Tibial nerve (tissue), 4 donors: ENCODE measurements at regions not wholly inside any gene's neighbourhood (a gene's known extent, or its start where the extent isn't known, plus 50 kb on each side); places are given as distances from the start of the nearest gene placed in this dataset.

Experiments used
- DNase-seq, 2 donors: peaks; one replicate each; pipeline ENCODE4 v3.0.0-alpha.2; 2019; ENCODE audit warnings: low spot score in 2 of 2
- H3K27ac ChIP-seq, 4 donors: fragments of 200-600 bp; sonication (generic) in 3 of 4; one replicate each; pipeline ENCODE4 v1.5.1; 2017 to 2019; ENCODE audit warnings: mild to moderate bottlenecking in 1 of 4
- H3K27me3 ChIP-seq, 2 donors: fragments of 200-600 bp; sonication (generic) in 1 of 2; one replicate each; pipeline versions ENCODE4 v1.5.1 to v1.6.0; 2017 to 2019
- H3K36me3 ChIP-seq, 3 donors: fragments of 200-600 bp; sonication (generic); one replicate each; pipeline ENCODE4 v1.5.1; 2018 to 2019
- H3K4me1 ChIP-seq, 4 donors: fragments of 200-600 bp; sonication (generic) in 3 of 4; one replicate each; pipeline ENCODE4 v1.5.1; 2017 to 2019
- H3K4me3 ChIP-seq, 4 donors: fragments of 200-600 bp; sonication (generic) in 3 of 4; one replicate each; pipeline ENCODE4 v1.5.1; 2017 to 2019; ENCODE audit warnings: mild to moderate bottlenecking in 1 of 4, moderate library complexity in 1 of 4
- H3K9me3 ChIP-seq, 4 donors: fragments of 200-600 bp; sonication (generic) in 3 of 4; one replicate each; pipeline ENCODE4 v1.5.1; 2017 to 2019
- EP300 ChIP-seq, 2 donors: sonication (generic); formaldehyde crosslinking; IDR thresholded peaks; one replicate each; pipeline ENCODE4 v1.6.1; 2017; ENCODE audit warnings: antibody characterized with exemption in 2 of 2, mild to moderate bottlenecking in 1 of 2
- POLR2A ChIP-seq, 2 donors: fragments of 450-650 bp; IDR thresholded peaks; one replicate each; pipeline ENCODE4 v1.6.1; 2017; ENCODE audit warnings: antibody characterized with exemption in 2 of 2, mild to moderate bottlenecking in 2 of 2, moderate library complexity in 2 of 2
- WGBS, 2 donors: methylation state at CpG; one replicate each; pipeline ENCODE4 v1.1.5; 2018; 5-methylcytosine and 5-hydroxymethylcytosine counted together
- TF ChIP-seq, protein P1 (sequence below), 5 experiments: fragments of 200-600 bp in 3 of 5; fragments of 450-650 bp in 2 of 5; sonication (generic) in 3 of 5; IDR thresholded peaks; one replicate each; pipeline ENCODE4 v1.5.1; 2016 to 2019; ENCODE audit warnings: antibody characterized with exemption in 5 of 5, mild to moderate bottlenecking in 3 of 5, moderate library complexity in 2 of 5

DNA sequence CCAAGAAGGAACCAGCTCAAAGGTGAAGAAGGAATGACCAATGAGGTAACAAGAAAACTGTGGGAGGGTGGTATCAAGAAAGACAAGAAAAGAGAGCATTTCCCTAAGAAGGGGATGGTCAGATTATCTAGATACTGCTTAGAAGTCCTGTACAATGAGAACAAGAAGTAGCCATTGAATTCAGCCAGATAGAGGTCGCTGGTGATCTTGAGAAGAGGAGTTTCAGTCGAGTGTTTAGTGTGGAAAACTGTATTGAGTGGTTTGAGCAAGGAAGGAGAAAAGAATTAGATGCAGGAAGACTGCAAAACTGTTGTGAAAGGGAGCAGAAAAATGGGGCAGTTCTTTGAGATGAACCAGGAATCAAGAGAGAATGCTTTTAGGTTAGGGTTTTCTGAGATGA lies 74.6 kb upstream of the FAT3 start:
- no peaks in the 10 kb centered on the region for H3K27me3 ChIP-seq
- 37 to 39% methylated on average over 2 of the region's 2 CpGs for WGBS, 2 donors
- no peaks in the 10 kb centered on the region for H3K4me1 ChIP-seq
- no peaks in the 10 kb centered on the region for H3K36me3 ChIP-seq
- H3K27ac ChIP-seq = no peak overlapping the region
- no peaks in the 10 kb centered on the region for H3K9me3 ChIP-seq
- no peak overlapping the region for H3K4me3 ChIP-seq
- TF ChIP-seq POLR2A (IDR thresholded peaks at IDR 0.05) (no peak), EP300 (IDR thresholded peaks at IDR 0.05) (no peak)
- TF ChIP-seq, protein P1, sequence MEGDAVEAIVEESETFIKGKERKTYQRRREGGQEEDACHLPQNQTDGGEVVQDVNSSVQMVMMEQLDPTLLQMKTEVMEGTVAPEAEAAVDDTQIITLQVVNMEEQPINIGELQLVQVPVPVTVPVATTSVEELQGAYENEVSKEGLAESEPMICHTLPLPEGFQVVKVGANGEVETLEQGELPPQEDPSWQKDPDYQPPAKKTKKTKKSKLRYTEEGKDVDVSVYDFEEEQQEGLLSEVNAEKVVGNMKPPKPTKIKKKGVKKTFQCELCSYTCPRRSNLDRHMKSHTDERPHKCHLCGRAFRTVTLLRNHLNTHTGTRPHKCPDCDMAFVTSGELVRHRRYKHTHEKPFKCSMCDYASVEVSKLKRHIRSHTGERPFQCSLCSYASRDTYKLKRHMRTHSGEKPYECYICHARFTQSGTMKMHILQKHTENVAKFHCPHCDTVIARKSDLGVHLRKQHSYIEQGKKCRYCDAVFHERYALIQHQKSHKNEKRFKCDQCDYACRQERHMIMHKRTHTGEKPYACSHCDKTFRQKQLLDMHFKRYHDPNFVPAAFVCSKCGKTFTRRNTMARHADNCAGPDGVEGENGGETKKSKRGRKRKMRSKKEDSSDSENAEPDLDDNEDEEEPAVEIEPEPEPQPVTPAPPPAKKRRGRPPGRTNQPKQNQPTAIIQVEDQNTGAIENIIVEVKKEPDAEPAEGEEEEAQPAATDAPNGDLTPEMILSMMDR (IDR thresholded peaks at IDR 0.05) = no peak
- no peak for DNase-seq

GRCh38 chr11:92141725-92142124 lies 82.9 kb upstream of the FAT3 start:
- Histone ChIP-seq H3K4me3 (no peak overlapping the region), H3K4me1 (no peaks in the 10 kb centered on the region), H3K27me3 (no peaks in the 10 kb centered on the region), H3K9me3 (no peaks in the 10 kb centered on the region), H3K36me3 (no peaks in the 10 kb centered on the region), H3K27ac (no peak overlapping the region)
- TF ChIP-seq POLR2A (IDR thresholded peaks at IDR 0.05) = no peak
- TF ChIP-seq, protein P1 (IDR thresholded peaks at IDR 0.05) = no peak
- no peak for TF ChIP-seq EP300 (IDR thresholded peaks at IDR 0.05)
- no peak for DNase-seq

DNA sequence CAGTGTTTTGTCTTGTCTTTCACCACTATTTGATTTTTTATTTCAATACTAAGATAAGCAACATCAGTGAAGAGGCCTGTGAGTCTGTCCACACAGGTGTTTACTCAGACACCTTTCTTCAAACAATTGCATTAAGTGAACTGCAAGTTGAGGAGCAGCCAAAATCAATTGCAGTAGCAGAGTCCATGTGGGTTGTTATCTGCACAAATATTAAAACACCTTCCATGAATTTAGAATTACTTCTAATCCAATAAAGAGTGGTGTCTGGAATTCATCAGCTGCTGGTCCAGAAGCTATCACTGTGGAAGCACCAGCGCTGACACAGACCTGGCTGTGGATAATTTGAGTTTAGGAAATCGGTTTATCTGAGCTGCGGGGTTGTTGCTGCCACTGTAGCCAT lies 83.5 kb upstream of the FAT3 start:
- TF ChIP-seq, protein P1 (IDR thresholded peaks at IDR 0.05) = no peak
- TF ChIP-seq POLR2A (IDR thresholded peaks at IDR 0.05) = no peak
- TF ChIP-seq EP300 (IDR thresholded peaks at IDR 0.05) = no peak
- Histone ChIP-seq H3K4me1 (no peaks in the 10 kb centered on the region), H3K27me3 (no peaks in the 10 kb centered on the region), H3K4me3 (no peak overlapping the region), H3K36me3 (no peaks in the 10 kb centered on the region), H3K27ac (no peak overlapping the region), H3K9me3 (no peaks in the 10 kb centered on the region)
- DNase-seq = no peak
- WGBS, 2 donors = 80 to 87% methylated on average over 3 of the region's 3 CpGs

- no peaks in the 10 kb centered on the region for H3K9me3 ChIP-seq
- no peak overlapping the region for H3K27ac ChIP-seq
- TF ChIP-seq POLR2A (IDR thresholded peaks at IDR 0.05) (no peak), EP300 (IDR thresholded peaks at IDR 0.05) (no peak)
- TF ChIP-seq, protein P1 (IDR thresholded peaks at IDR 0.05) = no peak
- H3K27me3 ChIP-seq = no peaks in the 10 kb centered on the region
- H3K4me1 ChIP-seq = no peaks in the 10 kb centered on the region
- no peaks in the 10 kb centered on the region for H3K36me3 ChIP-seq
- H3K4me3 ChIP-seq = no peak overlapping the region
- 65 to 85% methylated on average over 2 of the region's 2 CpGs for WGBS, 2 donors
- DNase-seq = no peak
Measured at GRCh38 chr11:92140021-92140420, 84.6 kb upstream of the FAT3 start.

GRCh38 chr11:92138296-92138695 lies 86.3 kb upstream of the FAT3 start:
- H3K4me1 ChIP-seq = no peaks in the 10 kb centered on the region
- TF ChIP-seq POLR2A (IDR thresholded peaks at IDR 0.05) (no peak), EP300 (IDR thresholded peaks at IDR 0.05) (no peak)
- TF ChIP-seq, protein P1 (IDR thresholded peaks at IDR 0.05) = no peak
- H3K27ac ChIP-seq = no peak overlapping the region
- no peaks in the 10 kb centered on the region for H3K36me3 ChIP-seq
- DNase-seq = no peak
- no peaks in the 10 kb centered on the region for H3K9me3 ChIP-seq
- no peaks in the 10 kb centered on the region for H3K27me3 ChIP-seq
- H3K4me3 ChIP-seq = no peak overlapping the region
